Suprapubic skin (tissue), 4 donors: ENCODE measurements at regions not wholly inside any gene's neighbourhood (a gene's known extent, or its start where the extent isn't known, plus 50 kb on each side); places are given as distances from the start of the nearest gene placed in this dataset.

ENCODE experiments used
- DNase-seq, 2 donors: peaks; one replicate each; pipeline ENCODE4 v3.0.0-alpha.2; 2019; ENCODE audit warnings: low spot score in 2 of 2
- H3K27ac ChIP-seq: fragments of 200-600 bp; sonication (generic); one replicate; pipeline ENCODE4 v1.5.1; 2019
- H3K27me3 ChIP-seq: fragments of 200-600 bp; sonication (generic); one replicate; pipeline ENCODE4 v1.5.1; 2019
- H3K36me3 ChIP-seq: fragments of 200-600 bp; sonication (generic); one replicate; pipeline ENCODE4 v1.5.1; 2019
- H3K4me1 ChIP-seq: fragments of 200-600 bp; sonication (generic); one replicate; pipeline ENCODE4 v1.5.1; 2019
- H3K4me3 ChIP-seq: fragments of 200-600 bp; sonication (generic); one replicate; pipeline ENCODE4 v1.5.1; 2019; ENCODE audit warnings: mild to moderate bottlenecking
- H3K9me3 ChIP-seq: fragments of 200-600 bp; sonication (generic); one replicate; pipeline ENCODE4 v1.5.1; 2019
- CTCF ChIP-seq, 2 donors: fragments of 200-600 bp in 1 of 2; fragments of 450-650 bp in 1 of 2; sonication (generic) in 1 of 2; IDR thresholded peaks; one replicate each; pipeline ENCODE4 v1.5.1; 2016 to 2019; ENCODE audit warnings: antibody characterized with exemption in 2 of 2, mild to moderate bottlenecking in 1 of 2, moderate library complexity in 1 of 2
- EP300 ChIP-seq: sonication (generic); formaldehyde crosslinking; IDR thresholded peaks from one replicate; pipeline ENCODE4 v1.6.1; 2017; ENCODE audit warnings: antibody characterized with exemption
- POLR2A ChIP-seq, 2 donors: fragments of 450-650 bp; IDR thresholded peaks; one replicate each; pipeline ENCODE4 v1.6.1; 2017; ENCODE audit warnings: antibody characterized with exemption in 2 of 2, mild to moderate bottlenecking in 2 of 2, moderate library complexity in 2 of 2
- POLR2AphosphoS5 ChIP-seq, 3 donors: sonication (generic); formaldehyde crosslinking; IDR thresholded peaks; one replicate each; pipeline ENCODE4 v1.6.1; 2017; ENCODE audit warnings: antibody characterized with exemption in 3 of 3
- WGBS: methylation state at CpG from one replicate; pipeline ENCODE4 v1.1.5; 2018; 5-methylcytosine and 5-hydroxymethylcytosine counted together

GRCh38 chr5:42905827-42906226 is 94.1 kb upstream of the SELENOP start:
- TF ChIP-seq CTCF (IDR thresholded peaks at IDR 0.05) = no peak
- TF ChIP-seq POLR2A (IDR thresholded peaks at IDR 0.05) = no peak
- no peak for TF ChIP-seq POLR2AphosphoS5 (IDR thresholded peaks at IDR 0.05)
- TF ChIP-seq EP300 = no peak
- Histone ChIP-seq H3K4me1 (peaks cover 5% of the 10 kb centered on the region), H3K36me3 (no peaks in the 10 kb centered on the region), H3K4me3 (no peak overlapping the region), H3K9me3 (no peaks in the 10 kb centered on the region), H3K27me3 (peaks cover 11% of the 10 kb centered on the region), H3K27ac (no peak overlapping the region)
- no peak for DNase-seq
- WGBS = 95% methylated on average over 1 of the region's 1 CpG

GRCh38 chr5:42900734-42901133 is 89.0 kb upstream of the SELENOP start:
- TF ChIP-seq EP300 (no peak), CTCF (IDR thresholded peaks at IDR 0.05) (no peak), POLR2A (IDR thresholded peaks at IDR 0.05) (no peak), POLR2AphosphoS5 (IDR thresholded peaks at IDR 0.05) (no peak)
- H3K36me3 ChIP-seq = no peaks in the 10 kb centered on the region
- no peak overlapping the region for H3K4me3 ChIP-seq
- 84% methylated on average over 1 of the region's 1 CpG for WGBS
- no peak for DNase-seq
- H3K27ac ChIP-seq = no peak overlapping the region
- peaks cover 5% of the 10 kb centered on the region for H3K27me3 ChIP-seq
- no peaks in the 10 kb centered on the region for H3K4me1 ChIP-seq
- H3K9me3 ChIP-seq = no peaks in the 10 kb centered on the region

- Histone ChIP-seq H3K27ac (no peak overlapping the region), H3K36me3 (no peaks in the 10 kb centered on the region), H3K27me3 (no peaks in the 10 kb centered on the region), H3K9me3 (no peaks in the 10 kb centered on the region), H3K4me3 (no peak overlapping the region), H3K4me1 (no peaks in the 10 kb centered on the region)
- no peak for DNase-seq
- no peak for TF ChIP-seq EP300
- no peak for TF ChIP-seq POLR2A (IDR thresholded peaks at IDR 0.05)
- TF ChIP-seq POLR2AphosphoS5 (IDR thresholded peaks at IDR 0.05) = no peak
- no peak for TF ChIP-seq CTCF (IDR thresholded peaks at IDR 0.05)
- WGBS = 91% methylated on average over 12 of the region's 14 CpGs
Observed at GRCh38 chr5:42898760-42899159, 87.1 kb upstream of the SELENOP start.

GRCh38 chr5:42896523-42896922 is 84.8 kb upstream of the SELENOP start:
- WGBS = 82% methylated on average over 3 of the region's 3 CpGs
- no peaks in the 10 kb centered on the region for H3K36me3 ChIP-seq
- no peaks in the 10 kb centered on the region for H3K9me3 ChIP-seq
- no peak overlapping the region for H3K4me3 ChIP-seq
- no peaks in the 10 kb centered on the region for H3K4me1 ChIP-seq
- H3K27me3 ChIP-seq = no peaks in the 10 kb centered on the region
- no peak overlapping the region for H3K27ac ChIP-seq
- DNase-seq = no peak
- TF ChIP-seq POLR2AphosphoS5 (IDR thresholded peaks at IDR 0.05) (no peak), EP300 (no peak), POLR2A (IDR thresholded peaks at IDR 0.05) (no peak), CTCF (IDR thresholded peaks at IDR 0.05) (no peak)

- TF ChIP-seq EP300 = no peak
- TF ChIP-seq POLR2A (IDR thresholded peaks at IDR 0.05) = no peak
- no peak for TF ChIP-seq CTCF (IDR thresholded peaks at IDR 0.05)
- TF ChIP-seq POLR2AphosphoS5 (IDR thresholded peaks at IDR 0.05) = no peak
- Histone ChIP-seq H3K27ac (no peak overlapping the region), H3K36me3 (no peaks in the 10 kb centered on the region), H3K4me3 (no peak overlapping the region), H3K9me3 (no peaks in the 10 kb centered on the region), H3K4me1 (no peaks in the 10 kb centered on the region), H3K27me3 (no peaks in the 10 kb centered on the region)
- no peak for DNase-seq
- WGBS = 59% methylated on average over 11 of the region's 20 CpGs
Observed at GRCh38 chr5:42894057-42894456, 82.4 kb upstream of the SELENOP start.
